ENCODE measurements at regions not wholly inside any gene's neighbourhood (a gene's known extent, or its start where the extent isn't known, plus 50 kb on each side); places are given as distances from the start of the nearest gene placed in this dataset.

DNA sequence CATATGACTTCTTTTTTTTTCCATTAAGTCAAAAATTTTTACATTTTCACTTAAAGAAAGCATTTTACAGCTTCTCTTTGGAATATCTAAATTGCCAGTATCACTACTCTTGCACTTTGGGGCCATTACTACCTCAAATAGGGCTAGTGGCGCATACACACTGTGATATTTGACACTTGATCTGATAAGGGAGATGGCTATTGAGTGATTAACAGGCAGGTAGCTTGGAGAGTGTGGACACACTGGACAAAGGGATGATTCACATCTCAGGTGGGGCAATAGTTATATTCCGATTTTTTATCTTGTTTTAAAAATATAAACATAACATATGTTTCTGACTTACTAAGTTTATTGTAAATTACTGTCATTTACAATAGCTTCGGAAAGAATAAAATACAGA lies 2219.9 kb downstream of the LRRC4C start:
- TF ChIP-seq, protein P1, sequence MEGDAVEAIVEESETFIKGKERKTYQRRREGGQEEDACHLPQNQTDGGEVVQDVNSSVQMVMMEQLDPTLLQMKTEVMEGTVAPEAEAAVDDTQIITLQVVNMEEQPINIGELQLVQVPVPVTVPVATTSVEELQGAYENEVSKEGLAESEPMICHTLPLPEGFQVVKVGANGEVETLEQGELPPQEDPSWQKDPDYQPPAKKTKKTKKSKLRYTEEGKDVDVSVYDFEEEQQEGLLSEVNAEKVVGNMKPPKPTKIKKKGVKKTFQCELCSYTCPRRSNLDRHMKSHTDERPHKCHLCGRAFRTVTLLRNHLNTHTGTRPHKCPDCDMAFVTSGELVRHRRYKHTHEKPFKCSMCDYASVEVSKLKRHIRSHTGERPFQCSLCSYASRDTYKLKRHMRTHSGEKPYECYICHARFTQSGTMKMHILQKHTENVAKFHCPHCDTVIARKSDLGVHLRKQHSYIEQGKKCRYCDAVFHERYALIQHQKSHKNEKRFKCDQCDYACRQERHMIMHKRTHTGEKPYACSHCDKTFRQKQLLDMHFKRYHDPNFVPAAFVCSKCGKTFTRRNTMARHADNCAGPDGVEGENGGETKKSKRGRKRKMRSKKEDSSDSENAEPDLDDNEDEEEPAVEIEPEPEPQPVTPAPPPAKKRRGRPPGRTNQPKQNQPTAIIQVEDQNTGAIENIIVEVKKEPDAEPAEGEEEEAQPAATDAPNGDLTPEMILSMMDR (IDR thresholded peaks at IDR 0.05; ENCODE audit: low read depth, low read length): no peak
- H3K4me3 ChIP-seq (ENCODE audit: low read depth, low read length): no peak overlapping the region

DNA sequence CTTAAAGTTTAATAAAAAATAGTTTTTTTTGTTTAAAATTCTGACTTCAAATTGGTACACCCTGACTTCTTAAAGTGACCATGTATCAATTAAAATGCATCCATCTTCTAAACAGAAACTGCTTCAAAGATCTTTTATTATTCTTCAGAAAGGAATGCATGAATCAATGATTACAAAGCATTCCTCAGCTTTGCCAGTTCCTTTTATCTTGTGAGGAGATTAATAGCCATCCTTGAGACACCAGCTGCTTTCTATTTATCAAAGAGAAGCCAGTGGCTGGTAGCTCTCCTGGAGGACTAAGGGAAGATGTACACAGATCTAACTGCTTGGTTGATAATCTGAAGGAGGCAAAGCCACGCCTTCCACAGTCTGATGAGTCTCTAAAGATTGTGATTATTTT lies 2222.5 kb downstream of the LRRC4C start:
- H3K4me3 ChIP-seq (ENCODE audit: low read depth, low read length): no peak overlapping the region
- TF ChIP-seq, protein P1 (IDR thresholded peaks at IDR 0.05; ENCODE audit: low read depth, low read length): no peak

DNA sequence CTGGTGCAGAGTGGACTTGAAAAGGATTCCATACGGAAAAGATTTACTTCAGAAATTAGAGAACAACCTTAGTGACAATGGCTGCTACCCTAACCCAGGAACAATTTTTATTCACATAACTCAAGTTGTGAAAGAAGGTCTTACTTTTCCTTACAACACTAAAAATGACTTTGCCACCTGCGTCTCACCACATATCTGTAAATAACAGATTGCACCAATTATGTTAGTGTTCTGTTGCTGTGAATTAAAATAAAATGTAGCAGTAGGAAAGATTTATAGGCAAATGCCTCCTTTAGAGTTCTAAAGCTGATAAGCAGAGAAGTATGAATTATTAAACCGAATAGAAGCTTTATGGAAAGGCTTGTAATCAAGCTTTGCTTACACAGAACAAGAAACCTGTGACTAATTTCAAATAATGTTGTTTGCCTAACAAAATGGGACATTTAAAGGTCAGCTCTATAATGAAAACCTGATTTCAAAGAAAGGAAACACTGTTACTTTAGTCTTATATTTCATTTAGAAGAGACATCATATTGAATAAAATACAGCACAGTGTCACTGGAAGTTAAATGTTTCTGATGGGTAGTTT lies 2237.8 kb downstream of the LRRC4C start:
- TF ChIP-seq, protein P1 (IDR thresholded peaks at IDR 0.05; ENCODE audit: low read depth, low read length): no peak
- no peak overlapping the region for H3K4me3 ChIP-seq (ENCODE audit: low read depth, low read length)

DNA sequence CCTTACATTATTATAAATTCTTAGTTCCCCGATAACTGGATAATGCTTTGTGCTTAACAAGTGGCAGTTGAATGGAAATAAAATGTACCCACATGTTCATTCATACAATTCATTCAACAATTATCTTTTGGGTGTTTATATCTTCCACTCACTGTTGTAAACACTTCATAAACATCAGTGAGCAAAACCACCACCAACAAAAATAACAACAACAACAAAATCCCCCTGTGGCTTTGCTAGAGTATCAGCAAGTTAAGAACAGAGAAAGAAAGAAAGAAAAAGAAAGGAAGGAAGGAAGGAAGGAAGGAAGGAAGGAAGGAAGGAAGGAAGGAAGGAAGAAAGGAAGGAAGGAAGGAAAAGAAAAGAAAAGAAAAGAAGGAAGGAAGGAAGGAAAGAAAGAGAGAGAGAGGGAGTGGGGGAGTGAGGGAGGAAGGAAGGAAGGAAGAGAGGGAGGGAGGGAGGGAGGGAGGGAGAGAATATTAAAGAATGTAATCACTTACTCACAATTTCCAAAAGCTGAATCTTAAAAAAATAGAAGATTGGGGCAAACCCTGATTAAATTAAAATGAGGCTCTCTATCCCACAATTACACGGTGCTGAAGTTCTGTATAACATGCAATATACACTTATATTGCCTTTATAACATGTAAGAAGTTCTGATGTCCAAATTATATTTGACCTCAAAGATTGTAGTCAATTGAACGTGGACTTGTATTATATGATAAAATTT lies 2238.8 kb downstream of the LRRC4C start:
- TF ChIP-seq, protein P1 (IDR thresholded peaks at IDR 0.05; ENCODE audit: low read depth, low read length): no peak
- H3K4me3 ChIP-seq (ENCODE audit: low read depth, low read length): no peak overlapping the region

DNA sequence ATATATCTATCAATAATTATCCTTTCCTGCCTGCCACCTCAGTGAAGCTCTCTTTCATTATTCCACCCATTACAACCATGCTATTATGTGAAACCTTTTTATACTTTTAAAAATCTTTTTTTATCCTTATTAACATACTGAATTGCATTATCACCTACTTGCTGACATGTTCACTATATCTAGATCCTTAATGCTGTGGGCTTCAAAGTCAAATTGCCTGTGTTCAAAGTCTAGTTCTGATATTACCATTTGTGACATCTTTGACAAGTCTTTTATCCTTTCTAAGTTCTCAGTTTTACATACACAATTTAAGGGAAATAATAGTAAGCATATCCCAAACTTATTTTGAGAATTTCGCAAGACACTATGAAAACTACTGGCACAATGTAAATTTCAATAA lies 2239.4 kb downstream of the LRRC4C start:
- TF ChIP-seq, protein P1 (IDR thresholded peaks at IDR 0.05; ENCODE audit: low read depth, low read length): no peak
- H3K4me3 ChIP-seq (ENCODE audit: low read depth, low read length): no peak overlapping the region

DNA sequence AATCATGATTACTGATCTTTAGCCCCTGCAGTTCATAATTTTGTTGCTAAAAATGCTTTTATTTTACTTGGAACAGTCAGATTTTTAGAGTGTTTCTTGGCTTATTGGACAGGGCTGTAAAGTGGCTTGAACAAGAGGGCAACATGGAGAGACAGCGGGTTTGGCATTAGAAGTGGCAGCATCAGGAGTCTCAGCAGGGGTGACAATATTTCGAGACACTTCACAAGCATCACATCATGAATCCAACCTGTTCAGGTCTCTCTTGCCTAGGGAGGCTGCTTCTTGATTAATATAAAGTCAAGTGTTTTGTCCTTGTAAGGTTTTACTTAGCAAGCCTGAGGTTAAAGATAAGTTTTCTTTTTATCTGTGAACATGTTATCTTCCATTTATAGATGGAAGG lies 2249.5 kb downstream of the LRRC4C start:
- H3K4me3 ChIP-seq (ENCODE audit: low read depth, low read length): no peak overlapping the region
- TF ChIP-seq, protein P1 (IDR thresholded peaks at IDR 0.05; ENCODE audit: low read depth, low read length): no peak

DNA sequence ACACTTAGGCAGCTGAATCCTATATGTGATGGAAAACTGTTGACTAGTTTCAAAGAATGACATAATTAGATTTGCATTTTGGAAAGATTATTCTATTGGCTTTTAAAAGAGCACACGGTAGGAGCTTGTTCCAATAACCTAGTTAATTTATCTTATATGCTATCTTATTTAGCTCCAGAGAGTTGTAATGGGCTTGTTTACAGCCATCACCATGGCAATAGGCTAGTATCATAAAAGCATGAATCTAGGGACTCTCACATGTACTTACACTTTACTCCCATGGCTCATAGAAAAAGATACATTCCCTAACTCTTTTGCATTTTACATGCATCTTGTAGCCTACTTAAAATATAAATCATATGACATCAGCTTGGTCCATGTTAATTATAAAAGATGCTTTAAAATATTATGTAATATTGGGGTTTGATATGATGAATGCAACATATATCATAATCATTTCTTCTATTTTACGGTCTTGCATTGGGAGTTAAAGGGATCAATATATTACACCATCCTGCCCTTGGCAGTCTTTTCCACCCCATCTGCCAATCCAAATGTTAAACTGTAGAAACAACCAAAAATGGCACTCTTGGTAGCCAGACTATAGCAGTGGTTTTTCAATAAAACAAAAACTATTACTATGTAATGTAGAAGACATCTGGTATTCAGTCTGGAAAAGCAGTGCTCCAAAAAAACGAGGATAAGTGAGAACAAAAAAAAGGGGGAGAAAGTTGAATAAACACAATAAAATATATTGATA lies 2254.0 kb downstream of the LRRC4C start:
- H3K4me3 ChIP-seq (ENCODE audit: low read depth, low read length): no peak overlapping the region
- TF ChIP-seq, protein P1 (IDR thresholded peaks at IDR 0.05; ENCODE audit: low read depth, low read length): no peak

All from WI38 (cell line).